ENCODE measurements at regions not wholly inside any gene's neighbourhood (a gene's known extent, or its start where the extent isn't known, plus 50 kb on each side); places are given as distances from the start of the nearest gene placed in this dataset.

- no peak for DNase-seq (ENCODE audit: low read depth in 4 of 4, low spot score in 2 of 4)
These were observed 174.6 kb downstream of the WDR11 start for GRCh38 chr10:121025731-121026130.

- no peak for DNase-seq (ENCODE audit: low read depth in 4 of 4, low spot score in 2 of 4)
These were observed 176.2 kb downstream of the WDR11 start for GRCh38 chr10:121027371-121027770.

DNA sequence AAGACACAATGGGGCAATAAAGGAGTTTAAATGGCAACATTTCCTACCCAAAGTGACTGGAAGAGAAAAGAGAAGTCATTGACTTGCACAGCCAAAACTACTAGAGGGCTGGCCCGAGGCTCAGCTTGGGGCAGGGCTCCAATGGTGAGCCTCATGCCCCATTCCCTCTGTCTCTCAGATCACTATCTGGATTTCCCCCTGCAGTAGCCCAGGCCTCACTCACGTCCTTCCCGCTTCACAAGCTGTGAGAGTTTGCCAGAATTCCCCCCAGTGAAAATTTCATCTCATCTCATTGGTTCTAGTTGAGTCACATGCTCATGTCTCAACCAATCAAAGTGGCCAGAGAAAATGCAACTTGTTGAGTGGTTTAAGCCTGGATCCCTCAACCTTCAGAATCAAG lies 181.3 kb downstream of the WDR11 start:
- no peak for DNase-seq (ENCODE audit: low read depth in 4 of 4, low spot score in 2 of 4)

DNA sequence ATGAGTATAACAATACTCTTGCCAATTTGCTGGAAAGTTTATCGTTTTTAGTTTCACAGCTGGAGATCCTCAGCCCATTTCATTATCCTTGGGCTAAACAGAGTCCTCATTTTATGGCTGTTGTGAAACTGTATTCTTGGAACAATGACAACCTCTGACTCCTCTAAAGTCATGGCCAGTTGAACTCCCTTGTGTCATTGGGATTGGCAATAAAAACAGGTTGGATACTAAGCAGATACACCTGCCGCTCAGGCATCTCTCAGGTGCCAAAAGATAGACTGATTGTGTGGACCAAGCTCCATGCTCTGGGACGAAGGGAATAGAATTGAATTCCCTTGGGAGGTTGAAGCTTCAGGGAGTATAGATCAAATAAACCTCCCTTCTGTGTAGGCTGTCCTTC lies 182.2 kb downstream of the WDR11 start:
- no peak for DNase-seq (ENCODE audit: low read depth in 4 of 4, low spot score in 2 of 4)

- no peak for DNase-seq (ENCODE audit: low read depth in 4 of 4, low spot score in 2 of 4)
These were observed 185.3 kb downstream of the WDR11 start for GRCh38 chr10:121036431-121036830.

DNA sequence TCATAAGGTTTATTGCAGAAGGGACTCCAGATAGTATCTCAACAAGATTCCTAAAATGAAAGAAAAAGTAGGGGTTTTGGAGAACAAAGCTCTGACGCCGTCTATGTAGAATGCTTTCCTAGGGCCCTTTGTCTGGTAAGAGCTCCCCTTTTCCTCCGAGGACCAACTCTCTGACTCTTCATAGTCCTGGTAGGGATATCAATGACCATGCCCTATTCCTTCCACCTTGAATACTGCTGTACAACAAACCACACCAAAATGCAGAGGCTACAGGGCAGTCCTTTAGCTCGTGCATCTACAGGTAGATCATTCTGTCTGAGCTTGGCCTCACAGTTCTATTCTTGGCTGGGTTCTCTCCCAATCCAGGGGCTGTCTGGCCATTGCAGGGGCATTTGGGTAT lies 190.3 kb downstream of the WDR11 start:
- no peak for DNase-seq (ENCODE audit: low read depth in 4 of 4, low spot score in 2 of 4)

- no peak for DNase-seq (ENCODE audit: low read depth in 4 of 4, low spot score in 2 of 4)
These were observed 190.7 kb downstream of the WDR11 start for GRCh38 chr10:121041906-121042305.

GRCh38 chr10:121042342-121042741 lies 191.2 kb downstream of the WDR11 start:
- no peak for DNase-seq (ENCODE audit: low read depth in 4 of 4, low spot score in 2 of 4)

DNA sequence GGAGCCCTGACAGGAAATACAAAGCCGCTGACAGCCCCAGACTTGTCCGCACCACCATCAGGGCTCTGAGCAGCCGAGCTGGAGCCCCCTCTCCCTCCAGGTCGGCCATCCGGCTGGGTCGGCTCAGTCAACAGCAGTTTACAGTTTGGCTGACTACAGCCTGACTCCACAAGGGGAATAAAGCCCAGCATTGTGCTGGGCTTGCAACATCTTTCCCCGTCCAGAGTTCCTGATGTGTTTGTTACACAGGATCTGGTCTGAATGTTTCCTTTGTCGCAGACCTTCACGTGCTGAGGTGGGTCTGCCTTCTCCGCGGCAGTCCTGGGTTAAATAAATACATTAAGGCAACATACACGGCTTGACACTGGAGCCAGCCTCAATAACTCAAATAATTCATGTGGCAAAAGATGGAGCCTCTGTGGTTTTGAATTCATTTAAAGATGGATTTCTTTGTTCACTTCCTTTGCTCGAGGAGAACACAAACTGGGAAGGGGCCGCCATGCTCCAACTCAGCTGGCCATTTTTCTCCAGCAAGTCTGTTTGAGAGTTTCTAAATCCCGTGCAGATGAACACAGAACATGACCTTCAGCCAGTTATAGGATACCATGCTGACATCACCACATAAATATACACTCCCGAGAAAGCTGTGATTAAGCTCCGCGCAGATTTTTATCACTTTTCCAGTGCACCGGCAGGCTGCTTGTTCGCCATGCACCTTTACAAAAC lies 192.1 kb downstream of the WDR11 start:
- no peak for DNase-seq (ENCODE audit: low read depth in 4 of 4, low spot score in 2 of 4)

GRCh38 chr10:121048749-121049148 lies 197.6 kb downstream of the WDR11 start:
- DNase-seq (ENCODE audit: low read depth in 4 of 4, low spot score in 2 of 4): no peak

GRCh38 chr10:121049489-121049888 lies 198.3 kb downstream of the WDR11 start:
- no peak for DNase-seq (ENCODE audit: low read depth in 4 of 4, low spot score in 2 of 4)

DNA sequence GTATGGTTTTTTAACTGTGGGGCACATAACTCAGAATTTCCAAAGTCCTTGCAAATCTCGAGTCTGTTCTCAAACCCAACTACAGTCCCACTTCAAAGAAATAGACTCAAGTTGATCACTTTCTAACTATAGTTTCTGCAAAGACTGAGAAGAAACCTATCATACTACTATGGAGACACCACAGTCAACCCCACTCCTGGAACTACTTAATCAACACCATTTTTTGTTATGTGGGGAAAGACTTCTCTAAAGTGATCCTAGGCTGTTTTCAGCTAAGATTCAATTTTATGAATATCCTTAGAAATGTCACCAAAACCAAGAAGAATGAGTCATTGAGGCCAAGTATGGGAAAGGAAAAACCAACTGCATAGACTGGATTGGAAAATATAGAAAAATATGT lies 198.8 kb downstream of the WDR11 start:
- no peak for DNase-seq (ENCODE audit: low read depth in 4 of 4, low spot score in 2 of 4)

DNA sequence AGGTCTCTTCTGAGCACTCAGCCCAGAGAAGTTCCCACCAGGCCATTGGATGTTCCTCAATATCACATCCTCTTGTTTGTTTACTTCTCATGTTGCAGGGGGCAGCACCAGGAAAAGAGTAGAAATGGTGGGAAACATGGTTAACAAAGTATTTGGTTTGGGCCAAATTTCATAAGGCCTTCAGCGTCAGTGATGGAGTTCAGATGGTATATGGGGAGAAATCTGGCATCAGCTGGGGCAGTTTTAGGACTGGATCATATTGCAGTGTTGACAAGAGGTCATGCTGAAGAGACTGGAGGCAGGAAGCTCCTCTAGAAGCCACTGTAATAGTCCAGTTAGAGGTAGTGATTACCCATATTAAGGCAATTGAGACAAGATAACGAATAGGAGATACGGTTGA lies 200.0 kb downstream of the WDR11 start:
- no peak for DNase-seq (ENCODE audit: low read depth in 4 of 4, low spot score in 2 of 4)

DNA sequence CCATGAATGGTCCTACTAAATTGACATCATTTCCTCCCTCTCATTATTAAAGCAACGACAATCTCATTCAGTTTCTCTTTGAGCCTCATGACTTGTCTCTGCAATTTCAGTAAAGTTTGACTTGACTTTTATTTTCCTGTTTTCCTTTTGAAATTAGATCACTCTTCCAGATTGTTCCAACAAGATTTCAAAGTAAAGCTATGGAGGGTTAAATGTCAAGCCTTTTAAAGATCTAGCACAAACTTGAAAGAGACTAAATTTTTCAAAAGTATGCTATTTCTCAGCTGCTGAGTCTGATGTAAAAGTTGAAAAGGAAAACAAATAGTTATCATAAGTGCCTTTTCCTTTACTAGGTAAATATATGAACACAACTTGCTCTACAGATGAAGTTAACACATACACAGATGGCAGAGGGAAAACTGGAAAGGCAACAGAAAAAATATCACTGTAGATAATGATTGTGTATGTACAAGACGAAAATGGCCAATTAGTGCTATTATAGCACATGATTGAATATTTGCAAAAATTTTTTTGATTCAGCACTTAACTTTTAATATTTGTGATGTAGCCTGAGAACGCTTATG lies 200.6 kb downstream of the WDR11 start:
- no peak for DNase-seq (ENCODE audit: low read depth in 4 of 4, low spot score in 2 of 4)

GRCh38 chr10:121053151-121053550 lies 202.0 kb downstream of the WDR11 start:
- no peak for DNase-seq (ENCODE audit: low read depth in 4 of 4, low spot score in 2 of 4)

DNA sequence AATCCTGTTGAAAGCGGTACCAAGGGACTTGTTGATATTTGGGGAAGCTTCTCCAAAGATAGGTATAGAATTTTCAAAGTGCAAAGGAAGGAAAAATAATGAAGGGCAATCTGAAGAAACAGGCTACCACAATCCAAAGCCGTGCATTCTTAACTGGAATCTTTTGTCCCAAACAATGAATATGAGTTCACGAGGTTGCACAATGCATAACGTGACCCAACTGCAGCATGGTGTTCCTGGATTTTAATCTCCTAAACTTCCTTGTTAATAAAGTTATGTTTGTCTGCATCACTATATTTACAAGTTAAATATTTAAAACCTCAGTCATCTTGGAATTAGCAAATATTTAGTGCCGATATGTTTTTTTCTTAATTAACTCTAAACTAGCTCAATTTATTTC lies 203.7 kb downstream of the WDR11 start:
- no peak for DNase-seq (ENCODE audit: low read depth in 4 of 4, low spot score in 2 of 4)

DNA sequence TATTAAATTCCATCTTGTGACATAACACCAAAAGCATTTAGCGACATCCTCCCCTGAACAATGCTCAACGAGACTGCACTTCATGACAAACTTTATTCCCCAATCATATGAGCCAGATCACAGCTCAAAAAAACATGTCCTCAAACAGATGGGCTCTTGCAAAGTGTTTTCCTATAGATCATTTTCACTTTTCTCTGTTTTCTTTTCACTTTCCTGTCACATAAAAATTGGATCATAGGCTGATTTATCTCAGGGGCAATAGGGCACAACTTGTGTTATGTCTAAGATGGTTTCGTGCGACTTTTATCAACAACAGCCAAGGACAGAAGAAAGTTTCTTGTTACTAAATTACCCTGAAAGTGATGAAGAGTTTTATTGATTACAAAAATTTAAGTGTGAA lies 206.1 kb downstream of the WDR11 start:
- no peak for DNase-seq (ENCODE audit: low read depth in 4 of 4, low spot score in 2 of 4)

GRCh38 chr10:121058082-121058481 lies 206.9 kb downstream of the WDR11 start:
- DNase-seq (ENCODE audit: low read depth in 4 of 4, low spot score in 2 of 4): no peak

GRCh38 chr10:121059351-121059750 lies 208.2 kb downstream of the WDR11 start:
- DNase-seq (ENCODE audit: low read depth in 4 of 4, low spot score in 2 of 4): no peak

- DNase-seq (ENCODE audit: low read depth in 4 of 4, low spot score in 2 of 4): no peak
These were observed 211.0 kb downstream of the WDR11 start for GRCh38 chr10:121062115-121062514.

- no peak for DNase-seq (ENCODE audit: low read depth in 4 of 4, low spot score in 2 of 4)
These were observed 212.6 kb downstream of the WDR11 start for GRCh38 chr10:121063744-121064143.

- DNase-seq (ENCODE audit: low read depth in 4 of 4, low spot score in 2 of 4): no peak
These were observed 213.3 kb downstream of the WDR11 start for GRCh38 chr10:121064491-121064890.

DNA sequence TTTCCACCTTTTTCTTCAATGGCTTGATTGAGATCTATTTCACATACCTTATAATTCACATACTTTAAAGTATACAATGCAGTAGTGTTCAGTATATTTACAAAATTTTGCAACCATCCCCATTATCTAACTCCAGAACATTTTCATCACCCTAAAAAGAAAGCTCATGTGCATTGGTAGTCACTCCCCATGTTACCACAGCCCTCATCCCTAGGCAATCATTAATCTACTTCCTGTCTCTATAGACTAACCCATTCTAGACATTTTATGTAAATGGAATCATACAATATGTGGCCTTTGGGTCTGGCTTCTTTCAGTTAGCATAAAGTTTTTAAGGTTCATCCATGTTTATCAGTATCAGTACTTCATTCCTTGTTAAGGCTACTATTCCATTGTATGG lies 214.2 kb downstream of the WDR11 start:
- no peak for DNase-seq (ENCODE audit: low read depth in 4 of 4, low spot score in 2 of 4)
